Loucy (cell line): ENCODE measurements at regions not wholly inside any gene's neighbourhood (a gene's known extent, or its start where the extent isn't known, plus 50 kb on each side); places are given as distances from the start of the nearest gene placed in this dataset.
"Not testable (repeated sequence)": the region's sequence is repeated elsewhere in the genome, so short reads cannot be mapped to it uniquely, and the experiment has no call there.

Experiments
- H2AFZ ChIP-seq: fragments of 200-600 bp; sonication (generic); 2 replicates; pipeline ENCODE4 v1.6.0; 2016; ENCODE audit warnings: antibody characterized with exemption, mild to moderate bottlenecking, low read length, moderate library complexity
- H3F3A ChIP-seq: fragments of 200-600 bp; 2 replicates; pipeline ENCODE4 v1.6.0; 2016; ENCODE audit warnings: antibody characterized with exemption, low read depth, mild to moderate bottlenecking
- H3K27me3 ChIP-seq: fragments of 200-600 bp; sonication (generic); 2 replicates; pipeline ENCODE4 v1.6.1; 2014; ENCODE audit warnings: low read length, mild to moderate bottlenecking; ENCODE audit not compliant: insufficient read depth, poor library complexity, severe bottlenecking
- H3K36me3 ChIP-seq: fragments of 200-600 bp; sonication (generic); 2 replicates; pipeline ENCODE4 v1.6.1; 2016; ENCODE audit warnings: low read length; ENCODE audit not compliant: insufficient read depth
- H3K4me1 ChIP-seq: fragments of 200-600 bp; sonication (generic); 2 replicates; pipeline ENCODE4 v1.5.1; 2014; ENCODE audit warnings: low read length, mild to moderate bottlenecking; ENCODE audit not compliant: insufficient read depth, poor library complexity, severe bottlenecking
- H3K4me2 ChIP-seq: fragments of 200-600 bp; sonication (generic); 2 replicates; pipeline ENCODE4 v1.6.0; 2014; ENCODE audit warnings: antibody characterized with exemption, low read length, low read depth, mild to moderate bottlenecking; ENCODE audit not compliant: poor library complexity, severe bottlenecking
- H3K4me3 ChIP-seq: fragments of 200-600 bp; sonication (generic); 2 replicates; pipeline ENCODE4 v1.5.1; 2014; ENCODE audit warnings: low read length, mild to moderate bottlenecking, mixed read lengths; ENCODE audit not compliant: poor library complexity, severe bottlenecking
- H3K79me2 ChIP-seq: fragments of 200-600 bp; sonication (generic); 2 replicates; pipeline ENCODE4 v1.6.1; 2014; ENCODE audit warnings: low read length; ENCODE audit not compliant: insufficient read depth
- H3K9ac ChIP-seq: fragments of 200-600 bp; sonication (generic); 2 replicates; pipeline ENCODE4 v1.6.0; 2014; ENCODE audit warnings: mild to moderate bottlenecking, low read depth, low read length, moderate library complexity; ENCODE audit not compliant: poor library complexity, severe bottlenecking
- H3K9me2 ChIP-seq: fragments of 200-600 bp; sonication (generic); replicated peaks from 2 replicates; pipeline ENCODE4 v1.6.1; 2016; ENCODE audit warnings: low read depth, low read length, mixed read lengths
- H3K9me3 ChIP-seq: fragments of 200-600 bp; sonication (generic); 2 replicates; pipeline ENCODE4 v1.6.1; 2014; ENCODE audit warnings: mild to moderate bottlenecking, antibody characterized with exemption, low read length, low read depth; ENCODE audit not compliant: insufficient read depth
- H4K20me1 ChIP-seq: fragments of 200-600 bp; sonication (generic); 2 replicates; pipeline ENCODE4 v1.6.0; 2014; ENCODE audit warnings: antibody characterized with exemption, low read length, mild to moderate bottlenecking; ENCODE audit not compliant: insufficient read depth, poor library complexity, severe bottlenecking
- EZH2phosphoT487 ChIP-seq: fragments of 200-600 bp; IDR thresholded peaks from 2 replicates; pipeline ENCODE4 v1.6.1; 2018; ENCODE audit warnings: antibody characterized with exemption, mild to moderate bottlenecking, moderate library complexity, borderline replicate concordance
- TF ChIP-seq, protein P1 (sequence below): fragments of 200-600 bp; sonication (generic); conservative IDR thresholded peaks from 2 replicates; pipeline ENCODE4 v1.5.1; 2014; ENCODE audit warnings: mild to moderate bottlenecking, antibody characterized with exemption, low read length

DNA sequence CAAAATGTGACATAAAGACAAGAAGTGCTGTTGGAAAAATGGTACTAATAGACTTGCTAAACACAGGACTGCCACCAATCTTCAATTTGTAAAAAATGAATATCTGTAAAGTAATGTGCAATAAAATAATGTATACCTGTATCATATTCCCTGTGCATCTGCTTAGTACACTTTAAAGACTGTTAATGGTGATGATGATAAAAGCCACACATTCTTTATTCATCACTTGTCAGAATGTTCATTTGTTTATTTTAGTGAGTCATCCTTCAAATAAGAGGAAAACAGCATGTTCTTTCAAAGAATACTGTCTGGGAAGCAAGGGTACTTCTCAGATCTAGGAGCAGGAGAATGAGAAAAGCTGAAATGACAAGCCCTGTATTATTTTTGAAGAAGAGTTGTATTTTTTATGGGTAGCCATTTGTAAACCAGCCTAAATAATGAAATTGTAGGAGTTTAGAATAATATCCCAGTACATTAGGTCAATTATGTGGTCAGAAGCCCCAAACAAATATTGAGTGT is 78.3 kb upstream of the PSMA6 start:
- H4K20me1 ChIP-seq: no peaks in the 10 kb centered on the region
- H3K79me2 ChIP-seq: no peaks in the 10 kb centered on the region
- no peaks in the 10 kb centered on the region for H3K9me3 ChIP-seq
- no peaks in the 10 kb centered on the region for H3K36me3 ChIP-seq
- H3F3A ChIP-seq: no peaks in the 10 kb centered on the region
- H2AFZ ChIP-seq: no peak overlapping the region
- H3K4me2 ChIP-seq: no peak overlapping the region
- peaks cover 9% of the 10 kb centered on the region for H3K4me1 ChIP-seq
- no peaks in the 10 kb centered on the region for H3K9me2 ChIP-seq
- TF ChIP-seq, protein P1, sequence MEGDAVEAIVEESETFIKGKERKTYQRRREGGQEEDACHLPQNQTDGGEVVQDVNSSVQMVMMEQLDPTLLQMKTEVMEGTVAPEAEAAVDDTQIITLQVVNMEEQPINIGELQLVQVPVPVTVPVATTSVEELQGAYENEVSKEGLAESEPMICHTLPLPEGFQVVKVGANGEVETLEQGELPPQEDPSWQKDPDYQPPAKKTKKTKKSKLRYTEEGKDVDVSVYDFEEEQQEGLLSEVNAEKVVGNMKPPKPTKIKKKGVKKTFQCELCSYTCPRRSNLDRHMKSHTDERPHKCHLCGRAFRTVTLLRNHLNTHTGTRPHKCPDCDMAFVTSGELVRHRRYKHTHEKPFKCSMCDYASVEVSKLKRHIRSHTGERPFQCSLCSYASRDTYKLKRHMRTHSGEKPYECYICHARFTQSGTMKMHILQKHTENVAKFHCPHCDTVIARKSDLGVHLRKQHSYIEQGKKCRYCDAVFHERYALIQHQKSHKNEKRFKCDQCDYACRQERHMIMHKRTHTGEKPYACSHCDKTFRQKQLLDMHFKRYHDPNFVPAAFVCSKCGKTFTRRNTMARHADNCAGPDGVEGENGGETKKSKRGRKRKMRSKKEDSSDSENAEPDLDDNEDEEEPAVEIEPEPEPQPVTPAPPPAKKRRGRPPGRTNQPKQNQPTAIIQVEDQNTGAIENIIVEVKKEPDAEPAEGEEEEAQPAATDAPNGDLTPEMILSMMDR: no peak
- no peak for TF ChIP-seq EZH2phosphoT487
- no peaks in the 10 kb centered on the region for H3K27me3 ChIP-seq
- no peak overlapping the region for H3K4me3 ChIP-seq
- no peak overlapping the region for H3K9ac ChIP-seq

DNA sequence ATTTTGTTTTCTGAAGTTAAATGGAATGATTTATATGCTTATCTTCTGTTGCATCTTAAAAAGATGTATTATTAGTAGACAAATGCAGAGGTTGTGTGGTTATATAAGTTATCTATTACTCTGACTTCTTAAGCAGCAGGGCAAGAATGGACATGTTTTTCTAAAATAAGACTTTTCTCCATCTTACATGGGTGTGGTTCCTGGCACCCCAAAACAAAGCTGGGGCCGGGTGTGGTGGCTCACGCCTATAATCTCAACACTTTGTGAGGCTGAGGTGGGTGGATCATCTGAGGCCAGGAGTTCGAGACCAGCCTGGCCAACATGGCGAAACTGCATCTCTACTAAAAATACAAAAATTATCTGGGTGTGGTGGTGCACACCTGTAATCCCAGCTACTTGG is 77.8 kb upstream of the PSMA6 start:
- H3K27me3 ChIP-seq, H3K9me2 ChIP-seq, H3K4me2 ChIP-seq, H4K20me1 ChIP-seq, H3K9ac ChIP-seq, H3F3A ChIP-seq, H3K36me3 ChIP-seq, H2AFZ ChIP-seq, H3K4me3 ChIP-seq, H3K4me1 ChIP-seq, H3K79me2 ChIP-seq, H3K9me3 ChIP-seq: not testable (repeated sequence)

DNA sequence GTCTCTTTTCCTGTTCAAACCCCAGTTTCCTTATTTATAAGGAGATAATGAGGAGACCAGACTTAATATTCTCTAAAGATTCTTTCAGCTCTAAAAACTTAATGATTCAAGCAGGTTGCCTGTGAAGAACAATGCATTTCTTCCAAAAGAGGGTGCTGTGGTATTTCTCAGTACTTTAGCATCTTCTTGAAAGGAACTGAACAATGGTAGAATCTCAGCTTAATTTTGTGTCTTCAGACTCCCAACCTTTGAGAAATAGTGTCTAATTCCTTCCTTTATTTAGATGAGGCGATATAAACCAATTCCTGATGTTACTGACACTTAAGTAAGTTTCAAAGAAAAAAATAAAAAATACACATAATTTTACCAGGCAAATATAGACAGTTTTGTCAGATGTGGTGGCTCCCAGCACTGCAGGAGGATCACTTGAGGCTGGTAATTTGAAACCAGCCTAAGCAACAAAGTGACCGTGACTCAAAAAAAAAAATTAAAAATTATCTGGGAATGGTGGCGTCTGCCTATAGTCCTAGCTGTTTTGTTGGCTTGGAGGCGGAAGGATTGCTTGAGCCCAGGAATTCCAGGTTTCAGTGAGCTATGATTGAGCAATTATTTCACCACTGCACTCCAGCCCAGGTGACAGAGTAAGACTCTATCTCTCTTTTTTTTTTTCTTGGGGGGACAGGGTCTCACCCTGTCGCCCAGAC is 76.9 kb upstream of the PSMA6 start:
- H3K9me3 ChIP-seq: no peaks in the 10 kb centered on the region
- H3K4me3 ChIP-seq: no peak overlapping the region
- no peaks in the 10 kb centered on the region for H3K27me3 ChIP-seq
- H3F3A ChIP-seq: no peaks in the 10 kb centered on the region
- no peaks in the 10 kb centered on the region for H3K9me2 ChIP-seq
- H3K4me1 ChIP-seq: peaks cover 1% of the 10 kb centered on the region
- H4K20me1 ChIP-seq: no peaks in the 10 kb centered on the region
- H3K9ac ChIP-seq: no peak overlapping the region
- H3K79me2 ChIP-seq: no peaks in the 10 kb centered on the region
- no peak overlapping the region for H2AFZ ChIP-seq
- TF ChIP-seq, protein P1: peak; percentile 63
- no peak for TF ChIP-seq EZH2phosphoT487
- no peaks in the 10 kb centered on the region for H3K36me3 ChIP-seq
- H3K4me2 ChIP-seq: no peak overlapping the region

DNA sequence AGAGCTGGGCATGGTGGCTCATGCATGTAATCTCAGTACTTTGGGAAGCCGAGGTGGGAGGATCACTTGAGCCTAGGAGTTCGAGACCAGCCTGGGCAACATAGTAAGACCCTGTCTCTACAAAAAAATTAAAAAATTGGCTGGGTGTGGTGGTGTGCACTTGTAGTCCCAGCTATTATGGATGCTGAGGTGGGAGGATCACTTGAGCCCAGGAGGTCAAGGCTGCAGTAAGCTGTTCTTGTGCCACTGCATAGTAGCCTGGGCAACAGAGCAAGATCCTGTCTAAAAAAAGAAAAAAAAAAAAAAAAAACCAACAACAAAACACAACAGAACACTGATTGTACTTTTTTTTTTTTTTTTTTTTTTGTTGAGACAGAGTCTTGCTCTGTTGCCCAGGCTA is 74.0 kb upstream of the PSMA6 start:
- H2AFZ ChIP-seq, H3K9ac ChIP-seq, H3F3A ChIP-seq, H3K4me3 ChIP-seq, H3K9me2 ChIP-seq, H3K36me3 ChIP-seq, H3K27me3 ChIP-seq, H4K20me1 ChIP-seq, H3K9me3 ChIP-seq, H3K4me1 ChIP-seq, H3K4me2 ChIP-seq, H3K79me2 ChIP-seq: not testable (repeated sequence)
